ENCODE measurements at regions not wholly inside any gene's neighbourhood (a gene's known extent, or its start where the extent isn't known, plus 50 kb on each side); places are given as distances from the start of the nearest gene placed in this dataset.

GRCh38 chr3:117939425-117940027, 1095.1 kb downstream of the IGSF11 start:
- DNase-seq (ENCODE audit: low read depth, low spot score), result no peak

- DNase-seq (ENCODE audit: low read depth, low spot score), result no peak
Observed at GRCh38 chr3:117941015-117941414, 1093.6 kb downstream of the IGSF11 start.

DNA sequence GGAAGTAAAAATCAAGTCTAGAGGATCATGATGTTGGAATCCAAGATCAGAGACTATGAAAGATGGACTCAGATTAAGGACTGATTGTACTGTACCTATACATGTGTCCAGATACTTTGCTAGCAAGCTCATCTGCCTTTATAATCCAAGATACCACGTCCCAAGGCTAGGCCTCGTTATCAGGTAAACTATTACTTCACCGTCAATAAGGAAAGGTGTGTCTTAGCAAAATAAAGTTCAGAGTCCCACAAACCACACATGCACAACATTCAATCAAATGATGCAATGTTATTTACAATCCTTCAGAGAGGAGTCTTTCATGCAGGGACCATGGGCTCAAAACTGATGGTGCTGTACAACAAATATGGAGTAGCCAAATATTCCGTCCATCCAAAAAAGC, 1092.9 kb downstream of the IGSF11 start:
- DNase-seq (ENCODE audit: low read depth, low spot score), result no peak

DNA sequence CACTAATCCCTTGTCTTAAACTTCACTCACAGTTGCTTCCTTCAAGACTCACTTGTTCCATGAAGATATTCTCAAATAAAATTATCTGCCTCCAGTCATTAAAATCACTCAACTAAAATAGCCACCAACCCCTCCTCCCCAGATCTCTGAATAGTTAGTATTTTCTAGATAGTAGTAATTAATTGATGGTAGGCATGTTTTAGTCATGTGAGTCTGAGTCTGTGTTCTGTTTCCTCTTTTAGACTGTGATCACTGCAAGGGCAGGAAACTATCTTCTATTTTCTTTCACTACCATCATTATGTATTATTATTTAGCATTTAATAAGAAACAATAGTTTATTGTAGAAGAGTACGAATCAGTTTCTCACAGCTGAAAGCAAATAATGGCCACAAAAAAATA, 1080.5 kb downstream of the IGSF11 start:
- no peak for DNase-seq (ENCODE audit: low read depth, low spot score)

DNA sequence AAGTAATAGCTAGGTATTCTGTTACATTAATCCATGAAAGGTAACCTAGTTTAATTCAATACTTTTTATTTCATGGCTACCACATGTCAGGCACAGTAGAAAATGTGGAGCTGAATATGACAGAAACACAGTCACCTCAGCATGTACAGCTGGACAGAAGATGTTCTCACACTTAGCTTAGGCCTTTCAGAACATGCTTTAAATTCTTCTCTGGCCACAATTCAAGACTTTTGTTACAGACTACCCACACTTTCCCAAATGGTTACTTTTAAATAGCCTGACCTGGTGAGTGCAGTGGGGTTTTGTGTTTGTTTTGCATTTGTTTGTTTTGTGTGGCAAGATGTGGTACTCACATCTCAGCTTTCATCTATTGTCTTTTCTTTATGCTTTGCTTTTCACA, 1079.5 kb downstream of the IGSF11 start:
- peak; percentile 55 for DNase-seq (ENCODE audit: low read depth, low spot score)

GRCh38 chr3:117958027-117958426, 1076.6 kb downstream of the IGSF11 start:
- DNase-seq (ENCODE audit: low read depth, low spot score), result no peak

DNA sequence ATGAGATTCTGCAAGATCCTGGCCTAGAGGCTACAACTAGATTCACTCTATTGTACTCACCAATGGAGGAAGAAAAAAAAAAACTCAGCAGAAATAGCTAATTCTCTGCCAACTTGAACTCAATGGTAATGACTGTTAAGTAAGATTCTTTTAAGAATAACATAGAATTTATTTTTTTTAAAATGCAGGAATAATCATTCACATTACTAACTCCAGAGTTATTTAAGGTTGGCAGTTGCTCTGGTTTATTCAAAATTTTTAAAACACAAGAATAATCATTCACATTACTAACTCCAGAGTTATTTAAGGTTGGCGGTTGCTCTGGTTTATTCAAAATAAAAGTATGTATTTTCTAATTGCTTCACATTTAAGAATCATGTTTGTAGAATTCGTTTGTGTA, 1071.9 kb downstream of the IGSF11 start:
- DNase-seq (ENCODE audit: low read depth, low spot score), result peak; percentile 18

- DNase-seq (ENCODE audit: low read depth, low spot score), result no peak
Observed at GRCh38 chr3:117963858-117964257, 1070.8 kb downstream of the IGSF11 start.

GRCh38 chr3:117964814-117965213, 1069.8 kb downstream of the IGSF11 start:
- DNase-seq (ENCODE audit: low read depth, low spot score), result no peak

DNA sequence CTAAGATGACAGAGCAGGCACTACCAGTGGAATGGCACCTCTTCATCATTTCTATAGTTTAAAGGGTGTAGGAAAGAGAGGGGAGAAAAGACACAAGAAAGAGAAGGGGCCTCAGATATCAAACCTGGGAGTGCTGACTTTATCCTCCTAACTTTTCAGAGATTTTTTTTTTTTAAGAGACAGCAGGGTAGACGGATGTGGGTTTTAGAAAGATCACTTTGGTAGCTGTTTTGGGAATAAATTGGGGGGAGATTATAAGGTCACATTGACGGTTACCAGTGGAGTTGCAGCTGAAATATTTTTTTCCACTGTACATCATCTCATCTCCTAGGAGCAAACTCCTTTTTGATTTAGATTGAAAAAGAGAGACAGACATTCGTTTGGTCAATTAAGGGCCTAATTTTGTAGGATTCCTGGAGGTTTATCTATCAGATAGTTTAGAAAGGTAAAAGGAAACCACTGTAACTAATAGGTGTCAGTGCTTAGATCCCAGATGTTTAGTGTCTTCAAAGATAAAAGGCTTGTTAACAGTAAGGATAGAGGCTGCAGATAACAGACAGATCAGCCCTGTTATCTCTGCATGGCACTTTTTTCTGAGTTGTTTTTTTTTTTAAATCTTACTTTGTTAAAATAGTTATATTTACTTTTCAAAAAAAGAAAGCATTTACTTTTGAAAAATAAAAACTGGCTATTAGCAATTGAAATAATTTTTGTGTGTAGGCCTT, 1057.0 kb downstream of the IGSF11 start:
- DNase-seq (ENCODE audit: low read depth, low spot score), result no peak

- DNase-seq (ENCODE audit: low read depth, low spot score), result no peak
Observed at GRCh38 chr3:117979466-117979865, 1055.2 kb downstream of the IGSF11 start.

DNA sequence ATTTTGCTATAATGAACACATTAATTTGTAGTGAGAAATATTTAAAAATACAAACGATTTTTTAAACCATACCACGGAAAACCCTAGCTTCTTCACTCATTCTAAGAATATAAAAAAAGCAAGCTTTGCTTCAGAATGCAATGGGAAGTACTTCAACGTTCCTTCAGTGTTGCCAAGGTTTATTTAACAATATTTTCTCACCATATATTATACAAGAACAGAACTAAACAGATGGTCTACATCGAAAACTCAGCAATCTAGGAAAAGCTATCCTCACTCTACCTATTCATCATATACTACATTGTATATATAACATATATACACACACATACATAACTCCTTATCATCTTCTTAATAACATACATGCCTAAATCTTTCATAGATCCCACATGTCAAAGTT, 1047.4 kb downstream of the IGSF11 start:
- DNase-seq (ENCODE audit: low read depth, low spot score), result no peak

GRCh38 chr3:117989982-117990381, 1044.7 kb downstream of the IGSF11 start:
- no peak for DNase-seq (ENCODE audit: low read depth, low spot score)

DNA sequence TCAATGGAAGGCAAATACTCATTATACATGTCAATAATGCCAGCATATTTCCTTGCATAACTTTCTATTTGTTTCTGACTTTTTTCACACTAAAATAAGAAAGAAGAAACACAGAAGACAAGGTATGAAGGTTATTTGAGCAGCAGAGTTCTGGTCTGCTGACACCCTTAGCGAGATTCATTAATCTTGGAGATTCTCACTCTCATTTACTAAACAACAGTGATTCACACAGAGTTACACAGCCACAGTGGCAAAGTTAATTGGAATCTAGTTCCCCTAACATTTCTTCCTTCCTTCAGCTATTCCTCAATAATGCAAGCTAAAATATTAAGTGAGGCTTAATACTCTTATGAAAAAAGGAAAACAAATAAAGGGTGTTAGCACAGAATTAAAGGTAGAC, 1044.0 kb downstream of the IGSF11 start:
- no peak for DNase-seq (ENCODE audit: low read depth, low spot score)

GRCh38 chr3:117995842-117996437, 1038.7 kb downstream of the IGSF11 start:
- DNase-seq (ENCODE audit: low read depth, low spot score), result no peak

- DNase-seq (ENCODE audit: low read depth, low spot score), result peak; percentile 92
Observed at GRCh38 chr3:117997201-117998049, 1037.2 kb downstream of the IGSF11 start.

- DNase-seq (ENCODE audit: low read depth, low spot score), result peak; percentile 19
Observed at GRCh38 chr3:117998071-117998470, 1036.6 kb downstream of the IGSF11 start.

GRCh38 chr3:118000219-118000618, 1034.4 kb downstream of the IGSF11 start:
- no peak for DNase-seq (ENCODE audit: low read depth, low spot score)

- no peak for DNase-seq (ENCODE audit: low read depth, low spot score)
Observed at GRCh38 chr3:118001380-118001779, 1033.3 kb downstream of the IGSF11 start.

DNA sequence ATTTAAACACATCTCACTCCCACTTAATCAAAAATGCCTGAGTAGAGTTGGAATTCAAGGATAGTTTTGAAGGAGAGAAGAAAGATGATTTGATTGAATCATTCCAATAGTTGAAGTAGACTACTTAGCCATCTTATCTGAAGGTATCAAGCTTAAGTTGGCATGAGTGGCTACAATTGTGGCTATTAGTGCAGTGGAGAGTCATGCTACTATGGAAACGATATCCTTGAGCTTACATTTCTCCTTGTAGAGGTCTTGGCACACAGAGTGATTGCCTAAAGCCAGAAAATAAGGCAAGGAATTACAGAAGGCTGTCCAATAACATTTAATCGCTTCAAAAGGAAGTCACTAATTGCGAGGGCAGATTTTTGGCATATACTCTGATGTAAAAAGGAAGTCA, 1022.7 kb downstream of the IGSF11 start:
- DNase-seq (ENCODE audit: low read depth, low spot score), result no peak

- DNase-seq (ENCODE audit: low read depth, low spot score), result no peak
Observed at GRCh38 chr3:118029049-118029448, 1005.6 kb downstream of the IGSF11 start.

DNA sequence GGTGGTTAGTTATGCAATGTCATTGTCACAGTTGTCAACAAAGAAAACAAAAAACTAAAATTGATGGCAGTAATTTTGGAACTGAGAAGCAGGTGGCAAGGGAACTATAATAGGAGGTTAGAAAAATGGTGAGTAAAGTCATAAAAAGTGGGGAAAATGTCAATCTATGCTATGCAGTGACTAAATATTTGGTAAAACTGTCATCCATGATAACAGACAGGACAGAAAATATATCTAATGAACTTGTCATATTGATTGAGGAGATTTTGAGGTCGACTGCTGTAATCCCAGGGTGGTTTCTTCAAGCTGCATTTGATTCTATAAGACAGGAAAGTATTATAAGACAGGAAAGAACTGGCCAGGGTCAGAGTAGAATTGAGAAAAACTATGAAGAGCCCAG, 998.4 kb downstream of the IGSF11 start:
- DNase-seq (ENCODE audit: low read depth, low spot score), result no peak
